HG03342 (cell line): ENCODE measurements at regions not wholly inside any gene's neighbourhood (a gene's known extent, or its start where the extent isn't known, plus 50 kb on each side); places are given as distances from the start of the nearest gene placed in this dataset.

Experiments
- ATAC-seq: cut with Tn5 transposase; IDR thresholded peaks from one replicate; pipeline ENCODE4 v1.9.1; 2021; ENCODE audit warnings: mild to moderate bottlenecking, moderate library complexity; ENCODE audit not compliant: unreplicated experiment

DNA sequence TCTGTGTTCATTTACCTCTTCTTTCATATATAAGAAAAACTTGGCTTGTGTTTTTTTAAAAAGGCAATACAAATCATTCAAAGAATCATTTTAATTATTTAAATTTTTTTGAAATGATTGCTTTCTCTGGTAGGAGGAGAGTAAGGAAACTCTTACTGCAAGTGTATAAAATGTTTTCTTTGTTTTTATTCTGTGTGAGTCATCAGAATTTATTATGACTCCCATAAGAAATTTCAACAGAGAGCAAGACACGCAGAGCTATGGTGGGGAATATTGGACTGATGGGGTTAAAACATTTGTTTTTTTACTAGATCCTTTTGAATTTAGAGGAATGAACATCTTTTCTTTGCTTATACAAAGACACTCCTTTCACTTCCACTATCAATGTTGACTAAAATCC, 119.1 kb upstream of the ATXN7L3B start:
- ATAC-seq, result no peak

GRCh38 chr12:74424778-74425177, 112.9 kb upstream of the ATXN7L3B start:
- no peak for ATAC-seq

DNA sequence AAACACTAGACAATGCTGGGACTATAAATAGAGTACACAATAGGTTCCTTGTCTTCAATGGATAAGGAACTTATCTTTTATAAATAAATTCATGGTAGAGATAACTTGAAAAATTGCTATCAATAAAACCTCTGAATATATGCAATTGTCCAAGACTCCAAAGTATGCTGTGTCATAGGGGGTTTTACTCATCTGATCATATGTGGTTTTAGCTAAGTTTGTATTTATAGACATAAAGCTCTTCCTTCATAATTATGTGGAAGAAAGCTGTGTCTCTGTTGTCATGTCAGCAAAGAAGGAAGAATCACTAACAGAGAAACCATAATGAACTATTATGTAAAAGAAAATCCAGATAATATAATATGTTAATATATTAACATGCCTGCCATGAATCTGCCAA, 111.5 kb upstream of the ATXN7L3B start:
- no peak for ATAC-seq

DNA sequence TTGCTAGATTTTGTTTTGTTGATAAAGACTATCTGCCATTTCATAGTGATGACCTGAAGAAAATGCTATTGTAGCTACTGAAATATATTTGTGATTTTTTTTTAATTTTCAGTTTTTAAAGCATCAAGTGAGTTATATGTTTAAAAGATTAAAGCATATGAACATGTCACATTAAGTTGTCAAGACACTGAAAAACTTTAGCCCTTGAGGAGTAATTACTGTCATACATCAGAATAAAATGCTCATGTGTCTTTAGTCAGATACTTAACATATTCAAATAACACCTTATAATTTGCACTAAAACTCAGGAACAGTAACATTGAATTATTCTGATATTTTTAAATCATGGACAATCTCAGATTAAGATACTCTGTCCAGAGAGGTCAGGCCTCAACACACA, 108.1 kb upstream of the ATXN7L3B start:
- ATAC-seq, result no peak

GRCh38 chr12:74431801-74432200, 105.8 kb upstream of the ATXN7L3B start:
- no peak for ATAC-seq

- ATAC-seq, result no peak
Measured at GRCh38 chr12:74440469-74440868, 97.2 kb upstream of the ATXN7L3B start.

- no peak for ATAC-seq
Measured at GRCh38 chr12:74441872-74442271, 95.8 kb upstream of the ATXN7L3B start.

- no peak for ATAC-seq
Measured at GRCh38 chr12:74446466-74446865, 91.2 kb upstream of the ATXN7L3B start.

- ATAC-seq, result no peak
Measured at GRCh38 chr12:74449872-74450271, 87.8 kb upstream of the ATXN7L3B start.

DNA sequence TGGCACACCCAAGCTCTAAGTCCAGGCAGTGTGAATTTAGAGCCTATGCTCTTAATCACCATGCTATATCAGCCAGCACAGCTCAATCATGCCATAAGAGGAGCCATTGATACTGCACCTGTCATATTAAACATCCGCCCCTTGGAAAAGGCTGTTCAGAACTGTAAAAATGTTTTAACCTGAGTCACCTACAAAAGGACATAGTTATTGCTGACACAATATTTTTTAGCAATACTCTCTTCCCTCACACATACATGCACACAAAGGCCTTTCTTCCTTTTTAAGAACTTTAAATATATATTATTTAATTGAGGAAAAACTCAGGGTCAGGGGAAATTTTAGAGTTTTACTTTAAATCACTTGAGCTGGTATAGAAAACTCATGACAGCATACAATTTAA, 83.5 kb upstream of the ATXN7L3B start:
- ATAC-seq, result no peak

DNA sequence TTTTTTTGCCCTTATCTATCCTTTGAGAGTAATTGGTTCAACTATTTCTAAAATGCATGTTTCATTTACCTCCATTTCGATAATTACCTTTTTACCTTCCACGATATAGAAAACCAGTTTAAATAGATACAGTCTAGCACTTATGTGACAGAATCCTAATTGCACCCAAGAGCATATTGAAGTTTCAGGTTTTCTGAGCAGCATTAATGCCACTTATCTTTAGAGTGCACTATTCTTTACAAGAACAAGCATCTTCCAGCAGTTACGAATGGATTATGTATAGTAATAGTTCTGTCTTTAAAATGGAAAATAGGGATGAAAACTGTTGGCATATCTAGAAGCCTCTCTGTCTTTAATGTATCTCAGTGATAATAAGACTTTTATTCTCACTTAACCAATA, 82.2 kb upstream of the ATXN7L3B start:
- no peak for ATAC-seq

- ATAC-seq, result no peak
Measured at GRCh38 chr12:74456431-74456830, 81.2 kb upstream of the ATXN7L3B start.

GRCh38 chr12:74468401-74468800, 69.2 kb upstream of the ATXN7L3B start:
- no peak for ATAC-seq

- ATAC-seq, result no peak
Measured at GRCh38 chr12:74476234-74476633, 61.4 kb upstream of the ATXN7L3B start.

- ATAC-seq, result no peak
Measured at GRCh38 chr12:74481078-74481477, 56.6 kb upstream of the ATXN7L3B start.

DNA sequence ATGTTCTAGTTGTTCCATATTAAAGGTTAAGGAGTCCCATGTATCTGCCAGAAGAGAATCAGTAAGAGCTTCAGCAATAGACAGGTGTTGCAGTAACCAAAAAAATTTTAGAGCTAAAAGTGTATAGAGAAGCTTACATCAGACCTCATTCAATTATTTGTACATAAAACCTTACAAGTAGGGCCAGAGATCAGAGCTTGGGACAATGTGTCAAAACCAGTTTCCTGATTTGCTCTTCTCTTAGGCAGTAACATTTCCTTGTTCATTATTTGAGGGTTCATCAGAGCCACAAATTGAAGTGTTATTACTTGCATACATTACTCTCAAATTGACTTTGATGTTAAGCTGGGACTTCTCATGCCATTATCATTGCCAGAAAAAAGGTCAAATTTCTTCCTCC, 55.5 kb upstream of the ATXN7L3B start:
- no peak for ATAC-seq

GRCh38 chr12:74483057-74483456, 54.6 kb upstream of the ATXN7L3B start:
- no peak for ATAC-seq
